Lower leg skin (tissue), 3 donors: ENCODE measurements at regions not wholly inside any gene's neighbourhood (a gene's known extent, or its start where the extent isn't known, plus 50 kb on each side); places are given as distances from the start of the nearest gene placed in this dataset.

ENCODE experiments used
- CTCF ChIP-seq, 3 donors: fragments of 450-650 bp; IDR thresholded peaks; one replicate each; pipeline ENCODE4 v1.5.1; 2016; ENCODE audit warnings: antibody characterized with exemption in 3 of 3, mild to moderate bottlenecking in 3 of 3, moderate library complexity in 2 of 3
- POLR2A ChIP-seq, 2 donors: fragments of 450-650 bp; IDR thresholded peaks; one replicate each; pipeline ENCODE4 v1.6.1; 2016 to 2017; ENCODE audit warnings: antibody characterized with exemption in 2 of 2, mild to moderate bottlenecking in 1 of 2, moderate library complexity in 1 of 2

GRCh38 chr6:86744048-86744447 lies 193.3 kb upstream of the HTR1E start:
- no peak for TF ChIP-seq CTCF (IDR thresholded peaks at IDR 0.05)
- TF ChIP-seq POLR2A (IDR thresholded peaks at IDR 0.05): no peak
